H1 (cell line): ENCODE measurements at regions not wholly inside any gene's neighbourhood (a gene's known extent, or its start where the extent isn't known, plus 50 kb on each side); places are given as distances from the start of the nearest gene placed in this dataset.

ENCODE experiments used
- CTCF ChIA-PET: fragments of 300-600 bp; sonication (Branson Sonifier 250); formaldehyde crosslinking; loops from one replicate; lab custom pipeline; 2021; ENCODE audit not compliant: partially characterized antibody; lab: Charles Lee
- POLR2A ChIA-PET: fragments of 300-600 bp; sonication (Branson Sonifier 250); formaldehyde crosslinking; loops from one replicate; lab custom pipeline; 2021; ENCODE audit warnings: inconsistent platforms; ENCODE audit not compliant: partially characterized antibody; lab: Charles Lee
- DNase-seq, 2 experiments: peaks; one replicate each; pipeline versions ENCODE4 v3.0.0 to v3.0.0-alpha.2; 2010 to 2022; ENCODE audit warnings: low spot score in 2 of 2, low read depth in 1 of 2, mixed read lengths in 1 of 2
- FAIRE-seq: peaks from 2 replicates; lab custom pipeline; 2011; peaks lifted over from hg19 to GRCh38; lab: Jason Lieb, UNC
- H2AFZ ChIP-seq: 2 replicates; pipeline ENCODE4 v1.8.1; 2012; ENCODE audit warnings: low read length, inconsistent platforms
- H2AK5ac ChIP-seq: 2 replicates; pipeline ENCODE4 v1.6.1; 2013; ENCODE audit warnings: low read depth, low read length
- H2BK120ac ChIP-seq: replicated peaks from 2 replicates; pipeline ENCODE3; 2013; ENCODE audit warnings: low read depth, low read length, inconsistent platforms
- H2BK12ac ChIP-seq: 2 replicates; pipeline ENCODE4 v1.6.1; 2013; ENCODE audit warnings: low read depth, low read length
- H2BK15ac ChIP-seq: 2 replicates; pipeline ENCODE4 v1.6.1; 2013; ENCODE audit warnings: low read length
- H2BK20ac ChIP-seq: 2 replicates; pipeline ENCODE4 v1.6.1; 2013; ENCODE audit warnings: low read length
- H2BK5ac ChIP-seq: 2 replicates; pipeline ENCODE4 v1.6.1; 2013; ENCODE audit warnings: low read depth, low read length
- H3K14ac ChIP-seq: 2 replicates; pipeline ENCODE4 v1.6.1; 2013; ENCODE audit warnings: inconsistent platforms; ENCODE audit not compliant: insufficient read length
- H3K18ac ChIP-seq: 2 replicates; pipeline ENCODE4 v1.6.1; 2013; ENCODE audit warnings: low read length; ENCODE audit errors: extremely low read depth
- H3K23ac ChIP-seq: 2 replicates; pipeline ENCODE4 v1.6.1; 2013; ENCODE audit warnings: inconsistent platforms; ENCODE audit not compliant: insufficient read length
- H3K23me2 ChIP-seq: 2 replicates; pipeline ENCODE4 v1.6.1; 2013; ENCODE audit warnings: low read depth, low read length
- H3K27ac ChIP-seq: 2 replicates; pipeline ENCODE4 v1.6.1; 2011; ENCODE audit warnings: low read depth, low read length, inconsistent platforms
- H3K27me3 ChIP-seq, 4 experiments: replicated peaks in 1 of 4; 1 replicate in 1 of 4; 2 replicates in 3 of 4; pipeline versions ENCODE4 v1.6.1 to v1.8.1; 2011 to 2013; ENCODE audit warnings: low read length in 3 of 4, mild to moderate bottlenecking in 3 of 4, inconsistent platforms in 2 of 4, mixed read lengths in 2 of 4, moderate library complexity in 1 of 4; ENCODE audit not compliant: control insufficient read depth in 3 of 4, insufficient read depth in 3 of 4; ENCODE audit errors: extremely low read depth in 1 of 4
- H3K36me3 ChIP-seq, 4 experiments: 2 replicates each; pipeline versions ENCODE4 v1.6.1 to v1.8.1; 2011 to 2013; ENCODE audit warnings: mild to moderate bottlenecking in 4 of 4, low read length in 3 of 4, moderate library complexity in 2 of 4, control low read depth in 1 of 4, inconsistent platforms in 1 of 4; ENCODE audit not compliant: insufficient read depth in 4 of 4, control insufficient read depth in 2 of 4
- H3K4ac ChIP-seq: replicated peaks from 2 replicates; pipeline ENCODE3; 2013; ENCODE audit warnings: low read length, low read depth, mixed read lengths, inconsistent platforms; ENCODE audit not compliant: insufficient read length
- H3K4me1 ChIP-seq, 4 experiments: replicated peaks in 1 of 4; 1 replicate in 1 of 4; 2 replicates in 3 of 4; pipeline versions ENCODE4 v1.6.1 to v1.8.1; 2011 to 2013; ENCODE audit warnings: low read length in 3 of 4, inconsistent platforms in 2 of 4, mixed read lengths in 1 of 4; ENCODE audit not compliant: insufficient read depth in 4 of 4, control insufficient read depth in 3 of 4
- H3K4me2 ChIP-seq, 2 experiments: 2 replicates each; pipeline versions ENCODE4 v1.6.1 to v1.8.1; 2011 to 2013; ENCODE audit warnings: low read depth in 2 of 2, low read length in 2 of 2, control low read depth in 1 of 2, inconsistent platforms in 1 of 2, mild to moderate bottlenecking in 1 of 2; ENCODE audit not compliant: insufficient read depth in 1 of 2
- H3K4me3 ChIP-seq, 4 experiments: fragments of 200-600, 300-600 bp in 1 of 4; sonication (generic), shearing (Covaris generic), sonication (Bioruptor Twin) in 1 of 4; 2 replicates each; pipeline versions ENCODE4 v1.5.1 to v1.8.1; 2011 to 2016; ENCODE audit warnings: low read length in 4 of 4, low read depth in 3 of 4, control low read depth in 2 of 4, inconsistent platforms in 2 of 4, mild to moderate bottlenecking in 2 of 4, mixed read lengths in 1 of 4, moderate library complexity in 1 of 4; ENCODE audit not compliant: insufficient read depth in 2 of 4; ENCODE audit errors: extremely low read depth in 1 of 4
- H3K56ac ChIP-seq: replicated peaks from 2 replicates; pipeline ENCODE3; 2013; ENCODE audit warnings: low read depth, mild to moderate bottlenecking, mixed read lengths, low read length, inconsistent platforms; ENCODE audit not compliant: insufficient read length
- H3K79me1 ChIP-seq: 2 replicates; pipeline ENCODE4 v1.6.1; 2013; ENCODE audit warnings: low read depth, low read length, control low read depth
- H3K79me2 ChIP-seq, 2 experiments: 2 replicates each; pipeline versions ENCODE4 v1.6.1 to v1.8.1; 2012 to 2013; ENCODE audit warnings: low read length in 2 of 2, mild to moderate bottlenecking in 2 of 2, inconsistent platforms in 1 of 2; ENCODE audit not compliant: insufficient read depth in 2 of 2, control insufficient read depth in 1 of 2
- H3K9ac ChIP-seq, 4 experiments: replicated peaks in 1 of 4; 1 replicate in 1 of 4; 2 replicates in 3 of 4; pipeline versions ENCODE4 v1.6.1 to v1.8.1; 2011 to 2013; ENCODE audit warnings: low read depth in 3 of 4, low read length in 3 of 4, control low read depth in 2 of 4, mild to moderate bottlenecking in 2 of 4, moderate library complexity in 2 of 4, inconsistent platforms in 1 of 4; ENCODE audit errors: extremely low read depth in 1 of 4
- H3K9me3 ChIP-seq, 2 experiments: 2 replicates each; pipeline versions ENCODE4 v1.6.1 to v1.8.1; 2012 to 2013; ENCODE audit warnings: mild to moderate bottlenecking in 2 of 2, moderate library complexity in 2 of 2, control low read depth in 1 of 2, inconsistent platforms in 1 of 2, low read depth in 1 of 2, low read length in 1 of 2, mixed read lengths in 1 of 2; ENCODE audit not compliant: insufficient read depth in 2 of 2
- H4K20me1 ChIP-seq, 2 experiments: replicated peaks in 1 of 2; 2 replicates each; pipeline versions ENCODE3 to v1.8.1; 2011 to 2013; ENCODE audit warnings: inconsistent platforms in 2 of 2, low read length in 2 of 2, mild to moderate bottlenecking in 1 of 2; ENCODE audit not compliant: insufficient read depth in 2 of 2, control insufficient read depth in 1 of 2
- H4K5ac ChIP-seq: 2 replicates; pipeline ENCODE4 v1.6.1; 2013; ENCODE audit warnings: low read length, low read depth, mixed read lengths, inconsistent platforms; ENCODE audit not compliant: insufficient read length
- H4K8ac ChIP-seq: 2 replicates; pipeline ENCODE4 v1.8.0; 2013; ENCODE audit warnings: mild to moderate bottlenecking, moderate library complexity, low read length, inconsistent platforms; ENCODE audit not compliant: insufficient read depth; ENCODE audit errors: extremely low read depth
- H4K91ac ChIP-seq: replicated peaks from 2 replicates; pipeline ENCODE3; 2013; ENCODE audit warnings: low read length, mixed read lengths, inconsistent platforms; ENCODE audit not compliant: insufficient read length
- EGR1 ChIP-seq: IDR thresholded peaks from 2 replicates; pipeline ENCODE4 v1.6.1; 2011; ENCODE audit warnings: low read depth, low read length, borderline replicate concordance
- GABPA ChIP-seq: IDR thresholded peaks from 2 replicates; pipeline ENCODE4 v1.6.1; 2011; ENCODE audit warnings: mild to moderate bottlenecking, low read length, moderate library complexity, borderline replicate concordance; ENCODE audit not compliant: insufficient read depth
- POLR2AphosphoS5 ChIP-seq: IDR thresholded peaks from 2 replicates; pipeline ENCODE4 v1.6.1; 2011; ENCODE audit warnings: low read depth, low read length
- RXRA ChIP-seq: IDR thresholded peaks from 2 replicates; pipeline ENCODE4 v1.6.1; 2011; ENCODE audit warnings: low read depth, mild to moderate bottlenecking, low read length, moderate library complexity; ENCODE audit not compliant: insufficient read depth
- SUZ12 ChIP-seq: fragments of 200-600 bp; sonication (generic); IDR thresholded peaks from 2 replicates; pipeline ENCODE4 v1.6.1; 2012; ENCODE audit warnings: mild to moderate bottlenecking, inconsistent platforms, low read length, moderate library complexity, mixed read lengths
- TEAD4 ChIP-seq: IDR thresholded peaks from 2 replicates; pipeline ENCODE4 v1.6.1; 2012; ENCODE audit warnings: low read depth, low read length, inconsistent platforms, mixed read lengths
- WGBS, 2 experiments: shearing (Covaris generic) in 1 of 2; methylation state at CpG; one replicate each; pipeline versions ENCODE4 v1.1.6 to v1.1.7; 2013 to 2015; ENCODE audit warnings: low lambda C conversion rate in 2 of 2, mixed read lengths in 2 of 2, inconsistent platforms in 1 of 2, low coverage in 1 of 2, missing lambda C conversion rate in 1 of 2; ENCODE audit not compliant: insufficient replicate concordance in 2 of 2, insufficient coverage in 1 of 2, insufficient read length in 1 of 2; ENCODE audit errors: extremely low coverage in 1 of 2, missing lambda C conversion rate in 1 of 2; 5-methylcytosine and 5-hydroxymethylcytosine counted together

DNA sequence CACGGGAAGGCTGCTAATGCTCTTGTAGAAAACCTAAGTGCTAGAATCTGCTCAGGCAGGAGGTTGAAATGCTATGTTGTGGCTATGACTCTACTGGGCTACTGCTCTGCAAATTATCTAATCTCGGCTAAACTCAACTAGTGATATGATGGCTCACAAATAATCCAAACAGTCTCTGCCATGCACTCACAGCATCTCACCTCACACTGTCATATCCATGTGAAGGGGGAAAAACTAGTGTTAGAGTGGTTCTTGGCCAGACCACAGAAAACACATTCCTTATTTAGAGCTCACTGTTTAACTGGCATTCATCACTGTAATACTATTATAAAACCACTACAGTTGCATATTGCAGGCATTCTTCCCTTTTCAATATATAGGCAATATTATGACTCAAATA, 81.8 kb upstream of the DST start:
- Histone ChIP-seq H2BK12ac (no peak overlapping the region), H3K27me3 (peaks cover 0 to 2% (median 0%) of the 10 kb centered on the region in 4 experiments; a peak in 1 of 7 replicates), H3K9ac (no peak overlapping the region), H2BK5ac (no peak overlapping the region), H2AK5ac (no peak overlapping the region), H3K79me1 (peaks cover 2% of the 10 kb centered on the region; the same call in 1 of the 2 replicates), H2BK120ac (no peak overlapping the region), H3K4me2 (no peak overlapping the region), H4K8ac (no peak overlapping the region), H4K91ac (no peak overlapping the region), H2AFZ (no peak overlapping the region), H3K4me1 (peaks cover 4 to 12% (median 9%) of the 10 kb centered on the region in 4 experiments; a peak in 6 of 7 replicates), H3K18ac (no peak overlapping the region), H3K79me2 (peaks cover 0 to 56% of the 10 kb centered on the region in 2 experiments; a peak in 2 of 4 replicates), H3K23ac (no peak overlapping the region), H3K4me3 (no peak overlapping the region), H4K20me1 (no peaks in the 10 kb centered on the region), H4K5ac (no peak overlapping the region), H3K9me3 (peaks cover 0 to 8% of the 10 kb centered on the region in 2 experiments; a peak in 2 of 4 replicates), H2BK15ac (no peak overlapping the region), H3K27ac (no peak overlapping the region), H3K23me2 (no peaks in the 10 kb centered on the region), H2BK20ac (no peak overlapping the region), H3K4ac (no peak overlapping the region), H3K36me3 (peaks cover 0 to 7% (median 0%) of the 10 kb centered on the region in 4 experiments; a peak in 1 of 8 replicates), H3K14ac (no peak overlapping the region), H3K56ac (no peak overlapping the region)
- 87% methylated on average over 2 of the region's 2 CpGs; no CpG with 5 or more reads in 1 of the 2 experiments for WGBS, 2 experiments
- ChIA-PET CTCF (interaction anchor here (1.1 kb wide), 1 partner anchor 15 kb away, joined by 6 read pairs; no protein-coding TSS in a partner anchor), POLR2A (interaction anchor here (1.3 kb wide), 1 partner anchor 15 kb away, joined by 3 read pairs; no protein-coding TSS in a partner anchor)
- FAIRE-seq (no peak), DNase-seq (no peak)
- TF ChIP-seq SUZ12 (no peak), RXRA (no peak), EGR1 (no peak), TEAD4 (no peak), POLR2AphosphoS5 (no peak), GABPA (no peak)
